ENCODE measurements at regions not wholly inside any gene's neighbourhood (a gene's known extent, or its start where the extent isn't known, plus 50 kb on each side); places are given as distances from the start of the nearest gene placed in this dataset.
"Not testable (repeated sequence)": the region's sequence is repeated elsewhere in the genome, so short reads cannot be mapped to it uniquely, and the experiment has no call there.

DNA sequence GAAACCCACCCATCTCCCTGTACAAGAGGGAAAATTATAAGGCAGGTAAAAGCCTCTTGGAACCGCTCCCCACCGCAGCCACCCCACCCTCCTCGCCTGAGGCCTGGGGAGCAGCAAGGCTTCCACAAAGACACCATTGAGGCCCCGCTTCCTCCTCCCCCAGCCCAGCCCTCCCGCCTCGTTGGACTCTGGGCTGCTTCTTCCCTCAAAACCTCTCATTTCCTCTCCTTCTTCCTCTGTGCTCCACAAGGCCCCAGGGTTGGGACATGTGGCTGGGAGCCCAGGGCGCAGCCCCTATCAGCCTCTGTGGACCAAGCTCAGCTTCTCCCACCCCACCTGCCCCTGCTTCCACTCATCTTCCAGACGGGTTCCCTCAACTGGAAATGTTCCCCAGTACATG lies 185.6 kb downstream of the TBC1D2B start:
- TF ChIP-seq, protein P1, sequence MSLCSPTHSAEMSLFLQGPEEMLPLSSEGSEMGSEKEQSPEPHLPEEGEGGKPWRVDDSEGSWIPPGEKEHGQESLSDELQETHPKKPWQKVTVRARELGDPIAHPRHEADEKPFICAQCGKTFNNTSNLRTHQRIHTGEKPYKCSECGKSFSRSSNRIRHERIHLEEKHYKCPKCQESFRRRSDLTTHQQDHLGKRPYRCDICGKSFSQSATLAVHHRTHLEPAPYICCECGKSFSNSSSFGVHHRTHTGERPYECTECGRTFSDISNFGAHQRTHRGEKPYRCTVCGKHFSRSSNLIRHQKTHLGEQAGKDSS (CRISPR knock-in tag; IDR thresholded peaks at IDR 0.05; ENCODE audit: borderline replicate concordance, low read depth): not testable (repeated sequence)
- not testable (repeated sequence) for TF ChIP-seq TBP (CRISPR knock-in tag; IDR thresholded peaks at IDR 0.05); PATZ1 (CRISPR knock-in tag; IDR thresholded peaks at IDR 0.05); NCOA5 (CRISPR knock-in tag; IDR thresholded peaks at IDR 0.05); SIN3A (IDR thresholded peaks at IDR 0.05; ENCODE audit: borderline replicate concordance, low read depth, low read length); SKIL (CRISPR knock-in tag; IDR thresholded peaks at IDR 0.05; ENCODE audit: borderline replicate concordance); ZFP36L2 (CRISPR knock-in tag; IDR thresholded peaks at IDR 0.05); ZNF800 (CRISPR knock-in tag; IDR thresholded peaks at IDR 0.05); ZBTB33 (CRISPR knock-in tag; IDR thresholded peaks at IDR 0.05); RAD21 (CRISPR knock-in tag; IDR thresholded peaks at IDR 0.05)
- TF ChIP-seq, protein P2, sequence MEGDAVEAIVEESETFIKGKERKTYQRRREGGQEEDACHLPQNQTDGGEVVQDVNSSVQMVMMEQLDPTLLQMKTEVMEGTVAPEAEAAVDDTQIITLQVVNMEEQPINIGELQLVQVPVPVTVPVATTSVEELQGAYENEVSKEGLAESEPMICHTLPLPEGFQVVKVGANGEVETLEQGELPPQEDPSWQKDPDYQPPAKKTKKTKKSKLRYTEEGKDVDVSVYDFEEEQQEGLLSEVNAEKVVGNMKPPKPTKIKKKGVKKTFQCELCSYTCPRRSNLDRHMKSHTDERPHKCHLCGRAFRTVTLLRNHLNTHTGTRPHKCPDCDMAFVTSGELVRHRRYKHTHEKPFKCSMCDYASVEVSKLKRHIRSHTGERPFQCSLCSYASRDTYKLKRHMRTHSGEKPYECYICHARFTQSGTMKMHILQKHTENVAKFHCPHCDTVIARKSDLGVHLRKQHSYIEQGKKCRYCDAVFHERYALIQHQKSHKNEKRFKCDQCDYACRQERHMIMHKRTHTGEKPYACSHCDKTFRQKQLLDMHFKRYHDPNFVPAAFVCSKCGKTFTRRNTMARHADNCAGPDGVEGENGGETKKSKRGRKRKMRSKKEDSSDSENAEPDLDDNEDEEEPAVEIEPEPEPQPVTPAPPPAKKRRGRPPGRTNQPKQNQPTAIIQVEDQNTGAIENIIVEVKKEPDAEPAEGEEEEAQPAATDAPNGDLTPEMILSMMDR (CRISPR knock-in tag; IDR thresholded peaks at IDR 0.05): not testable (repeated sequence)
- TF ChIP-seq, protein P3, sequence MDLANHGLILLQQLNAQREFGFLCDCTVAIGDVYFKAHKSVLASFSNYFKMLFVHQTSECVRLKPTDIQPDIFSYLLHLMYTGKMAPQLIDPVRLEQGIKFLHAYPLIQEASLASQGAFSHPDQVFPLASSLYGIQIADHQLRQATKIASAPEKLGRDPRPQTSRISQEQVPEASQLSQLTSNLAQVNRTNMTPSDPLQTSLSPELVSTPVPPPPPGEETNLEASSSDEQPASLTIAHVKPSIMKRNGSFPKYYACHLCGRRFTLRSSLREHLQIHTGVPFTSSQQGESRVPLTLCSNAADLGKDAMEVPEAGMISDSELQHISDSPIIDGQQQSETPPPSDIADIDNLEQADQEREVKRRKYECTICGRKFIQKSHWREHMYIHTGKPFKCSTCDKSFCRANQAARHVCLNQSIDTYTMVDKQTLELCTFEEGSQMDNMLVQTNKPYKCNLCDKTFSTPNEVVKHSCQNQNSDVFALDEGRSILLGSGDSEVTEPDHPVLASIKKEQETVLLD (CRISPR knock-in tag; IDR thresholded peaks at IDR 0.05; ENCODE audit: low read depth): not testable (repeated sequence)
- TF ChIP-seq, protein P4, sequence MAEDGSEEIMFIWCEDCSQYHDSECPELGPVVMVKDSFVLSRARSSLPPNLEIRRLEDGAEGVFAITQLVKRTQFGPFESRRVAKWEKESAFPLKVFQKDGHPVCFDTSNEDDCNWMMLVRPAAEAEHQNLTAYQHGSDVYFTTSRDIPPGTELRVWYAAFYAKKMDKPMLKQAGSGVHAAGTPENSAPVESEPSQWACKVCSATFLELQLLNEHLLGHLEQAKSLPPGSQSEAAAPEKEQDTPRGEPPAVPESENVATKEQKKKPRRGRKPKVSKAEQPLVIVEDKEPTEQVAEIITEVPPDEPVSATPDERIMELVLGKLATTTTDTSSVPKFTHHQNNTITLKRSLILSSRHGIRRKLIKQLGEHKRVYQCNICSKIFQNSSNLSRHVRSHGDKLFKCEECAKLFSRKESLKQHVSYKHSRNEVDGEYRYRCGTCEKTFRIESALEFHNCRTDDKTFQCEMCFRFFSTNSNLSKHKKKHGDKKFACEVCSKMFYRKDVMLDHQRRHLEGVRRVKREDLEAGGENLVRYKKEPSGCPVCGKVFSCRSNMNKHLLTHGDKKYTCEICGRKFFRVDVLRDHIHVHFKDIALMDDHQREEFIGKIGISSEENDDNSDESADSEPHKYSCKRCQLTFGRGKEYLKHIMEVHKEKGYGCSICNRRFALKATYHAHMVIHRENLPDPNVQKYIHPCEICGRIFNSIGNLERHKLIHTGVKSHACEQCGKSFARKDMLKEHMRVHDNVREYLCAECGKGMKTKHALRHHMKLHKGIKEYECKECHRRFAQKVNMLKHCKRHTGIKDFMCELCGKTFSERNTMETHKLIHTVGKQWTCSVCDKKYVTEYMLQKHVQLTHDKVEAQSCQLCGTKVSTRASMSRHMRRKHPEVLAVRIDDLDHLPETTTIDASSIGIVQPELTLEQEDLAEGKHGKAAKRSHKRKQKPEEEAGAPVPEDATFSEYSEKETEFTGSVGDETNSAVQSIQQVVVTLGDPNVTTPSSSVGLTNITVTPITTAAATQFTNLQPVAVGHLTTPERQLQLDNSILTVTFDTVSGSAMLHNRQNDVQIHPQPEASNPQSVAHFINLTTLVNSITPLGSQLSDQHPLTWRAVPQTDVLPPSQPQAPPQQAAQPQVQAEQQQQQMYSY (CRISPR knock-in tag; IDR thresholded peaks at IDR 0.05): not testable (repeated sequence)
